ENCODE measurements at regions not wholly inside any gene's neighbourhood (a gene's known extent, or its start where the extent isn't known, plus 50 kb on each side); places are given as distances from the start of the nearest gene placed in this dataset.
A peak's percentile ranks its signal among the peaks of the same experiment; 100 is the strongest.

DNA sequence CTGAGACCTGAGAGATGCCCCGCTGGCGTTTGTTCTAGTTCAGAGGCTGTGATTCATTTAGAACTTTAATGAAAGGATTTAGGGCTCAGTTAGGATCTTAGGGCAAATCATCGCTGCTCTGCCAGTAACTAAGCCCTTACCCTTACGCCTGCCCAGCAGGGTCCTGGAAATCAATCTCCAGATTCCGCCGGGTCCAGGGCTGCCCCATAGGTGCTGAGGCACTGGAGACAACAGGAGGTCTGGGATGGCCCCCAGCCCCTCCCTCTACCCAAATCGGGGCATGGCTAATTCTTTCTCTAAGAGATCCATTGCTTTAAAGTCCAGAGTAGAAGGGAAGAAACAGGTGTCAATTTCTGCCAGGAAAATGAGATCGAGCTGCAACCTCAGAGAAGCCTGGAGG lies 83.1 kb downstream of the SDC1 start:
- Histone ChIP-seq H3K9me3 (no peaks in the 10 kb centered on the region), H3K27me3 (no peaks in the 10 kb centered on the region), H3K4me1 (peaks cover 40 to 95% (median 59%) of the 10 kb centered on the region in 3 donors), H3K36me3 (no peaks in the 10 kb centered on the region), H3K4me3 (no peak overlapping the region), H3K27ac (peak overlapping the region; percentile 75 to 88 (median 87))
- 19 to 56% methylated on average over 6 to 7 of the region's 8 CpGs for WGBS, 2 donors
- intact Hi-C loops (cut with DNase I): no loop called here
- DNase-seq: no peak
- TF ChIP-seq, protein P1, sequence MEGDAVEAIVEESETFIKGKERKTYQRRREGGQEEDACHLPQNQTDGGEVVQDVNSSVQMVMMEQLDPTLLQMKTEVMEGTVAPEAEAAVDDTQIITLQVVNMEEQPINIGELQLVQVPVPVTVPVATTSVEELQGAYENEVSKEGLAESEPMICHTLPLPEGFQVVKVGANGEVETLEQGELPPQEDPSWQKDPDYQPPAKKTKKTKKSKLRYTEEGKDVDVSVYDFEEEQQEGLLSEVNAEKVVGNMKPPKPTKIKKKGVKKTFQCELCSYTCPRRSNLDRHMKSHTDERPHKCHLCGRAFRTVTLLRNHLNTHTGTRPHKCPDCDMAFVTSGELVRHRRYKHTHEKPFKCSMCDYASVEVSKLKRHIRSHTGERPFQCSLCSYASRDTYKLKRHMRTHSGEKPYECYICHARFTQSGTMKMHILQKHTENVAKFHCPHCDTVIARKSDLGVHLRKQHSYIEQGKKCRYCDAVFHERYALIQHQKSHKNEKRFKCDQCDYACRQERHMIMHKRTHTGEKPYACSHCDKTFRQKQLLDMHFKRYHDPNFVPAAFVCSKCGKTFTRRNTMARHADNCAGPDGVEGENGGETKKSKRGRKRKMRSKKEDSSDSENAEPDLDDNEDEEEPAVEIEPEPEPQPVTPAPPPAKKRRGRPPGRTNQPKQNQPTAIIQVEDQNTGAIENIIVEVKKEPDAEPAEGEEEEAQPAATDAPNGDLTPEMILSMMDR (IDR thresholded peaks at IDR 0.05): no peak
- no peak for TF ChIP-seq POLR2A (IDR thresholded peaks at IDR 0.05)

DNA sequence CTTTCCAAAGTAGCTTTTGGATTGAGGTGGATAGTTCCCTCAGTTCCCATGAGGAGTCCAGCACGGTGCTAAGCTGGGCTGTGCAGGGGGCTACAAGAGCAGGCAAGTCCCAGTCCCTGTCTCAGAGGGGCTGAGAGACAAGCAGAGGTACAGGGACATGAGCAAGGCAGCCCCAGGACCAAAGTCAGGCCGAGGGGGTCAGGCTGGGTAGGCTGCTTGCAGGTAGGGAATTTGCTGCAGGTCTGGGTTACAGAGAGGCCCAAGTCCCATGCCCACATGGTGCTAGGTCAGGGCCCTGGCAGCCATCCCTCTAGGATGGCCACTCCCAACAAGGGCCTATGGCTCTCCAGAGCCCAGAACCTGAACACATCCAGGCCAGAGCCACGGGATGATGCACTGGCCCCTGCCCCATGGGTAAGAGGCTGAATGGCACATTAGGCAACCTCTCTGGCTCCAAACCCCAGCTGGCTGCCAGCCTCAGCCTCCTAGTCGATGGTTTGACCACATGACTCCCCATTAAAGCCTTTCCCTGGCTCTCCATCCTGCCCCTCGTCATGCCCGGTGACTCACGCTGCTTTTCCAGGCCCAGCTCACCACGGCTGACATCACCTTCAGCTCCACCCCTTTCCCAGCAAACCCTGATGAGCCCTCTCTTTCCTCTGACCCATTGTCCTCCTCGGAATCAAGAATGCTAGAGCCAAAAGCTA lies 83.7 kb downstream of the SDC1 start:
- peak overlapping the region; percentile 75 to 88 (median 87) for H3K27ac ChIP-seq
- H3K9me3 ChIP-seq: no peaks in the 10 kb centered on the region
- 24 to 35% methylated on average over 7 to 8 of the region's 9 CpGs for WGBS, 2 donors
- DNase-seq: no peak
- no peaks in the 10 kb centered on the region for H3K36me3 ChIP-seq
- intact Hi-C loops (cut with DNase I): no loop called here
- no peaks in the 10 kb centered on the region for H3K27me3 ChIP-seq
- no peak for TF ChIP-seq POLR2A (IDR thresholded peaks at IDR 0.05)
- TF ChIP-seq, protein P1 (IDR thresholded peaks at IDR 0.05): no peak
- H3K4me3 ChIP-seq: no peak overlapping the region
- peaks cover 39 to 95% (median 62%) of the 10 kb centered on the region in 3 donors for H3K4me1 ChIP-seq

DNA sequence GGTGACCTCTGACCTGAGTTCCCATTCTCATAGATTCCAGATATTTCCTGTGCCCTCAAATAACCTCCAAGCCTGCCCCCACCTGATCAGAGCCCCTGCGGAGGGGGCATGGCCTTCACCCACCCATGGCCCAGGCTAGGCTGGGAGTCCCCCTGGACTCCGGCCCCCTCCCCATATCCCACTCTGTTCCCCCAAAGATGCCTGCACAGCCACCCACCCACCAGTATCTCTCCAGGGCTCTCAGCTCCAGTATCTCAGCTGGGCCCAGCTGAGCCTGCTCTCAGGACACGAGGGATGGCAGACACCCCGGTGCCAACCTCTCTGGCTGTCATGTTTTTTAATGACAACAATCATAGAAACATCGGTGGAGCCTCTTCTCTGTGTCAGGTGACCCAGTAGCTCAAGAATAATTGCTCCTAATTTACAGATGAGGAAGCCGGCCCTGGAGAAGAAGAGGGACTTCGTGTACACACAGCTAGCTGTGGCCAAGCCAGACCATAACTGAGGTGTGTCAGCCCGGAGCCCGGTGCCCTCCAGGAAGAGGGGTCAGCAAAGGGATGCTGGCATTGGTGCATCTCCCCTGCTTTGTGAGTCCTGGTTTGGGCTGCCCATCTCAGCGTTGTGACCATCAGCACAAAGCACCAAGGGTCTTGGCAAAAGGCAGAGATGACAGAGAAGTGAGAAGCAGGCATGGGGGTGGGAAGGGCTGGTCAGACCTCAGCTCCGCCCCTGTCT lies 84.4 kb downstream of the SDC1 start:
- Histone ChIP-seq H3K27ac (peak overlapping the region in 3 of 4 donors; percentile 75 to 88 (median 87)), H3K4me1 (peaks cover 41 to 95% (median 62%) of the 10 kb centered on the region in 3 donors), H3K4me3 (no peak overlapping the region), H3K9me3 (no peaks in the 10 kb centered on the region), H3K36me3 (no peaks in the 10 kb centered on the region), H3K27me3 (no peaks in the 10 kb centered on the region)
- 86 to 88% methylated on average over 5 of the region's 11 CpGs for WGBS, 2 donors
- intact Hi-C loops (cut with DNase I): no loop called here
- DNase-seq: no peak
- TF ChIP-seq, protein P1 (IDR thresholded peaks at IDR 0.05): no peak
- no peak for TF ChIP-seq POLR2A (IDR thresholded peaks at IDR 0.05)

DNA sequence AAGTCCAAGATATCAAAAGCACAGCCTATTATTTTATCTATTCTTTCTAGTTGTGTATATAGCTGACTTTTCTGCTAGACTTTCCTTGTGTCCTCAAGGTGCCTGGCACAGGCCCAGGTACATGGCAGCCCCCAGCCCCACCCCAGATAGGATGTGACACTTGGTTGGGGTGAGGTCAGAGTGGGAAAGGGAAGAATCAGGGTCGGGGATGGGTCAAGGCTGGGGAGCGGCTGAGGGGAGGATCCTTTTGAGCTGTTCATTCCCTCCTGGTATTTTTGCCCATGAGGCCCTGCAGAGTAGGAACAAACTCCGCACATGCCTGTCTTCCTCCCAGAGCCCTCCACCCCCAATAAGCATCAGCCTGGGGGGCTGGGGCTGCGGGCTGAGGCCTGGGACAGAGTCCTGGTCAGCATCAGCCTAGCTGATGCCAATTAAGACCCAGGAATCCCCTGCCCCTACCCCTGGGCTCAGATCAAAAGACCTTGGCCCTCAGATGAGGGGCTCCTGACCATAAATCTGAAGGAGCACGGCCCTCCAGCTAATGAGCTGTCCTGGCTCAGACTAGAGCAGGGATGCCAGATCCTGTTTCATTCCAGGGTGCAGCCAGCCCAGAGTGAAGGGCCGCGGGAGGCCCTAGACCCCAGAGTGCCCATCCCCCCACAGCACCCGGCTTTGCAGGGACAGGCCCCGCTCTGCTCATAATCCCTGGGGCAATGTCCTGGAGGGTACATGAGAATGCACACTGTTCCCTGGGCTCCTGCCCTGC lies 85.3 kb downstream of the SDC1 start:
- Histone ChIP-seq H3K36me3 (no peaks in the 10 kb centered on the region), H3K27ac (peak overlapping the region; percentile 21 to 88 (median 64)), H3K27me3 (no peaks in the 10 kb centered on the region), H3K4me1 (peaks cover 42 to 95% (median 53%) of the 10 kb centered on the region in 3 donors), H3K9me3 (no peaks in the 10 kb centered on the region), H3K4me3 (no peak overlapping the region)
- DNase-seq: no peak
- WGBS, 2 donors: 56% methylated on average over 5 of the region's 9 CpGs; no CpG with 5 or more reads in 1 of the 2 donors
- TF ChIP-seq, protein P1 (IDR thresholded peaks at IDR 0.05): no peak
- TF ChIP-seq POLR2A (IDR thresholded peaks at IDR 0.05): no peak
- intact Hi-C loops (cut with DNase I): no loop called here
